ENCODE measurements at regions not wholly inside any gene's neighbourhood (a gene's known extent, or its start where the extent isn't known, plus 50 kb on each side); places are given as distances from the start of the nearest gene placed in this dataset.

DNA sequence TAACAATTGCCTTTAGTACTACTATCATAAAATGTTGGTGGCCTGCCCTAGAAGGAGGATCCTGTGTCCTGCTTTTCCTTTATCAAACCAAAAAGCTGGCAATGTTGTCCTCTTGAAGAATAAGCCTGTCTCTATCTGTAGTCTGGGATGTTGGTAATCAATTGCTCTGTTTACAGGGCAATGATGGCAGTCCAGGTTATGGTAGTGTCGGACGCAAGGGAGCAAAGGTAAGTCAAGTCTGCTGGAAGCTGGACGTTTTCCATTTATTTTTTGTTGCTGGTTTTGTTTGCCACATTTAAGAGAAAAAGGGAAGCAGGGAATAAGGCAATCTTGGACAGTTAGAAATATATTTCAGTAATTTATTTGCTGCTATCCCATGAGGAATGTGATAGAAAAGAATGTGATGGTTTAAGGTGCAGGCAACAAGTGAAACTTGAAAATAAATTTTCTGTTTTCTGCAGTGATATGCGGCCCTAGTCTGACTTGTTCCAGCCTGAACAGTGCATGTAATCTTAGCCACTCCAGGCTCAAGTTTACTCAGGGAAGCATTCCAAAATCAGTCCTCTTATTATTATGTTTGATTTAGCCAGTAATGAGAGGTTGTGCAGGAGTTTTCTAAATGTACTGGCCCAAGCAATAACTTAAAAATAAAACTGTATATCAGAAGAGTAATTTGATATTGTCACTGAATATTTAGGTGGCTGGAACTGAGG, 110.3 kb downstream of the COL6A6 start:
- no peak for TF ChIP-seq POLR2A (IDR thresholded peaks at IDR 0.05)
- TF ChIP-seq, protein P1, sequence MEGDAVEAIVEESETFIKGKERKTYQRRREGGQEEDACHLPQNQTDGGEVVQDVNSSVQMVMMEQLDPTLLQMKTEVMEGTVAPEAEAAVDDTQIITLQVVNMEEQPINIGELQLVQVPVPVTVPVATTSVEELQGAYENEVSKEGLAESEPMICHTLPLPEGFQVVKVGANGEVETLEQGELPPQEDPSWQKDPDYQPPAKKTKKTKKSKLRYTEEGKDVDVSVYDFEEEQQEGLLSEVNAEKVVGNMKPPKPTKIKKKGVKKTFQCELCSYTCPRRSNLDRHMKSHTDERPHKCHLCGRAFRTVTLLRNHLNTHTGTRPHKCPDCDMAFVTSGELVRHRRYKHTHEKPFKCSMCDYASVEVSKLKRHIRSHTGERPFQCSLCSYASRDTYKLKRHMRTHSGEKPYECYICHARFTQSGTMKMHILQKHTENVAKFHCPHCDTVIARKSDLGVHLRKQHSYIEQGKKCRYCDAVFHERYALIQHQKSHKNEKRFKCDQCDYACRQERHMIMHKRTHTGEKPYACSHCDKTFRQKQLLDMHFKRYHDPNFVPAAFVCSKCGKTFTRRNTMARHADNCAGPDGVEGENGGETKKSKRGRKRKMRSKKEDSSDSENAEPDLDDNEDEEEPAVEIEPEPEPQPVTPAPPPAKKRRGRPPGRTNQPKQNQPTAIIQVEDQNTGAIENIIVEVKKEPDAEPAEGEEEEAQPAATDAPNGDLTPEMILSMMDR (IDR thresholded peaks at IDR 0.05), result no peak

Measured in breast epithelium (tissue), 3 donors.